GM12874 (cell line): ENCODE measurements at regions not wholly inside any gene's neighbourhood (a gene's known extent, or its start where the extent isn't known, plus 50 kb on each side); places are given as distances from the start of the nearest gene placed in this dataset.

Experiments used
- TF ChIP-seq, protein P1 (sequence below): IDR thresholded peaks from 2 replicates; pipeline ENCODE4 v1.5.1; 2011; ENCODE audit warnings: low read depth, mild to moderate bottlenecking, control low read depth, low read length, moderate library complexity; ENCODE audit not compliant: insufficient read depth

DNA sequence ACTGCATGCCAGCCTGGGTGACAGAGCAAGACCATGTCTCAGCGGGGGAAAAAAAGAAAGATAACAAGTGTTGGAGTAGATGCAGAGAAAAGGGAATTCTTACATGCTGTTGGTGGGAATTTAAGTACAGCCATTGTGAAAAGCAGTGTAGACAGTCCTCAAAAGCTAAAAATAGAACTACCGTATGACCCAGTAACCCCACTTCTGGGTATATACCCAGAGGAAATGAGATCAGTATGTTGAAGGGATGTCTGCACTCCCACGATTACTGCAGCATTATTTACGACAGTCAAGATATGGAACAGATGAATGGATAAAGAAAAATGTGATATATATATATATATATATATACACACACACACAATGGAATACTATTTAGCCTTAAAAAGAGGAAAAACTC lies 225.3 kb upstream of the SLC24A2 start:
- TF ChIP-seq, protein P1, sequence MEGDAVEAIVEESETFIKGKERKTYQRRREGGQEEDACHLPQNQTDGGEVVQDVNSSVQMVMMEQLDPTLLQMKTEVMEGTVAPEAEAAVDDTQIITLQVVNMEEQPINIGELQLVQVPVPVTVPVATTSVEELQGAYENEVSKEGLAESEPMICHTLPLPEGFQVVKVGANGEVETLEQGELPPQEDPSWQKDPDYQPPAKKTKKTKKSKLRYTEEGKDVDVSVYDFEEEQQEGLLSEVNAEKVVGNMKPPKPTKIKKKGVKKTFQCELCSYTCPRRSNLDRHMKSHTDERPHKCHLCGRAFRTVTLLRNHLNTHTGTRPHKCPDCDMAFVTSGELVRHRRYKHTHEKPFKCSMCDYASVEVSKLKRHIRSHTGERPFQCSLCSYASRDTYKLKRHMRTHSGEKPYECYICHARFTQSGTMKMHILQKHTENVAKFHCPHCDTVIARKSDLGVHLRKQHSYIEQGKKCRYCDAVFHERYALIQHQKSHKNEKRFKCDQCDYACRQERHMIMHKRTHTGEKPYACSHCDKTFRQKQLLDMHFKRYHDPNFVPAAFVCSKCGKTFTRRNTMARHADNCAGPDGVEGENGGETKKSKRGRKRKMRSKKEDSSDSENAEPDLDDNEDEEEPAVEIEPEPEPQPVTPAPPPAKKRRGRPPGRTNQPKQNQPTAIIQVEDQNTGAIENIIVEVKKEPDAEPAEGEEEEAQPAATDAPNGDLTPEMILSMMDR, result no peak

DNA sequence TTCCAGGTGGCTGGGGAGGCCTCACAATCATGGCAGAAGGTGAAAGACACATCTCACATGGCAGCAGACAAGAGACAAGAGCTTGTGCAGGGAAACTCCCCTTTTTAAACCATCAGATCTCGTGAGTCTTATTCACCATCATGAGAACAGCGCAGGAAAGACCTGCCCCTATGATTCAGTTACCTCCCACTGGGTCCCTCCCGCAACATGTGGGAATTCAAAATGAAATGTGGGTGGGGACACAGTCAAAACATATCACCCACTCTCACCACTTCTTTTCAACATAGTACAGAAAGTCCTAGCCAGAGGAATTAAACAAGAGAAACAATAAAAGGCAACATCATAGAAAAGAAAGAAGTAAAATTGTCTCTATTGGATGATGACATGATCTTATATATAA lies 223.4 kb upstream of the SLC24A2 start:
- TF ChIP-seq, protein P1, result no peak

DNA sequence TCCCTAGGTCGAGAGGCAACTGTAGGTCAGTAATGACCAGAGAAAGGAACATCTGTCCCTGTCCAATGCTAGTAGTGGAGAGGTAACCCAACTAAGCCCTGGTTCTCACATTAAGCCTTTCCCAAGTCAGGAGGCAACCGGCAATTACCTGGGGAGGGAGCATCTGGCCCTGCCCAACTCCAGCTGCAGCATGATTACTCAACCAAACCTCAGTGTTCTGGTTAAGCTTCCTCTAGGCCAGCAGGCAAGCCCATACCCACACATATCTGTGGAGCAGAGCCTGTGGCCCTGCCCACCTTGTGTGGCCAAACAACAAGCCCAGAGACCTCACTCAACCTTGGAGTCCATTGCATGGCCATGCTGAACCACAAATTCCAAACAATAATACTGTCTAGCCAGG lies 220.8 kb upstream of the SLC24A2 start:
- TF ChIP-seq, protein P1, result no peak

DNA sequence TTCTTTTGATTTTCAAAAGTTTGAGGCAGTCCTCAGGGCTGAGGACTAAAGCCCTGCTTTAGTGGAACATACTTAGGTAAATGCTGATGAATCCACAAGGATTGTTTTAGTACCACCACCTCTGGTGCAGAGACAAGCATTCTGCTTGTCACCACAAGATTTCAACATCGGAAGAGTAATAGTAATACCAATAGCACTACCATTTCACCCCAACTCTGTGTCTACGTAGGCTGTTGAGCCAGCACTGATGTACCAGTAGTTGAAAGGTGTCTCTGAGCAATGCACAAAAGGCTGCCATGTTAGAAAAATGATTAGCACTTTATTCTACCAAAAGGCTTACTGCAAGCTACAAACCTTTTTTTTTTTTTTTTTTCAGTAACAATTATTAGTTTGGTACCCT lies 213.2 kb upstream of the SLC24A2 start:
- TF ChIP-seq, protein P1, result no peak

DNA sequence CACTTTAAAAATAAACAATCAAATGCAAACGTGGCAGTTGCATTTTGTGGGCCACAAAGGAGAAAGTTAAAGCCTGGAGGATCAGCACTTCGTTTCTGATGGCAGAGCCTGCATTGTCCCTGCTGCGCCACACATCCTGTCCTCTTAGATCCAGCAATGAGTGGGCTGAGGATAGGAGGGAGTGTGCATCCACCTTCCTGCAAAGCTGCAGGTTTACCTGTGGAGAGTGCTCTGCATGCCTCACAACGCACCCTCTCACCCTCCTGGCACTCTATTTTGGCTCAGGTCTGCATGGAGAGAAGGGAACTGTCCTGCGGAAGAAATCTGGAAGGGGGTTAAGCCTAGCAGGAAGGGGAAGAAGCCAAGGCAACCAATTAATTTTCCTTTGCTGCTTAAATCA lies 212.2 kb upstream of the SLC24A2 start:
- TF ChIP-seq, protein P1, result no peak

DNA sequence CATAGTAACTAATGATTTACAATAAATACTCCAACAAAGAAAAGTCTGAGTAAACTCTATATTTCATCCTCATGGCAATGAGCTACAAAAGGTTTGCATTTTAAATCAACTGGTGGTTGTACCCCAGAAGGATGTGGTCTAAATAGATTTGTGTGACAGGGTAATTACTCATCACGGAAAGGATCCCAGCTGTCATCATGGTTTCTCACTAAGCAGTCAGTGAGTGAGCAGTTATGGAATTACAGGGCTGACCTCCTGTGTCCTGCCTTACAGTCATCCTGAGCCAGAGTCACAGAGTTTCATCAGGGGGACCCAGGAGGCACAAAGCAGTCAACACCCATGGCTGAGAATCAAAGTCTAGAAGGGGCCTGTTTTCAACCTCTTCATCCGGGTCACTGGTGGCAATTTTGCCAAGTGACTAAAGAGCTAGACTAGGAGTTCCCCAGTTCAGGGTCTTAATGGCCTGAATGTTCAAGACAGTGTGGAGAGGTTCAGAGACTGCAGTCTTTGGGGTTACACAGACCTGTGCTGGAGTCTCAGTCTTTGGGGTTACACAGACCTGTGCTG lies 210.7 kb upstream of the SLC24A2 start:
- TF ChIP-seq, protein P1, result no peak

DNA sequence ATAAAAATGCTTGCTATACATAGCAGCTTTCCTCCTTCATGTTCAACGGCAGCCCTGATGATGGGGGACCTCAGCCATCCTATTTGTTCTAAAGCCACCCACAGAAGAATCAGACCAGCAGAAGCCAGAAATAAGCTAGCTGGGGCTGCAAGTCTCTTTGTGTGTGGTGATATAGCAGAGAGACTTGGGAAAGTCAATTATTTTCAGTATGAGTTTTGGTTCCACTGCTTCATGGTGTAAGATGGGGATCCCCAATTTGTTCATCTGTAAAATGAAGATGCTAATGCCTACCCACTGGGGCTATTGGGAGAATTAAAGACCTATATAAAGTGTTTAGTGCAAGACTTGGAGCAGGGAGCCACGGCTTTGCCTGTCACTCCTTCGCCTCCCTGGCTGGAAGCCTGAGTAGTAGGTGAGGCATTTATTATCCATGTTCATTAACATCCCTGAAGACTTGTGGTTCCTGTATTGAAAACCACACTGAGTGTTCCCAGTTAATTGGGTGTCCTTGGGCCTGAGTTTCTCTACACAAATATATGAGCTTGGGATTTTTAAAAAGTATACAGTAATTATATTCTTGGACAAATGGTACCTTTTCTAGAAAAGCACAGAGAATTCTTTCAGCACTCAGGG lies 210.1 kb upstream of the SLC24A2 start:
- TF ChIP-seq, protein P1, result no peak

DNA sequence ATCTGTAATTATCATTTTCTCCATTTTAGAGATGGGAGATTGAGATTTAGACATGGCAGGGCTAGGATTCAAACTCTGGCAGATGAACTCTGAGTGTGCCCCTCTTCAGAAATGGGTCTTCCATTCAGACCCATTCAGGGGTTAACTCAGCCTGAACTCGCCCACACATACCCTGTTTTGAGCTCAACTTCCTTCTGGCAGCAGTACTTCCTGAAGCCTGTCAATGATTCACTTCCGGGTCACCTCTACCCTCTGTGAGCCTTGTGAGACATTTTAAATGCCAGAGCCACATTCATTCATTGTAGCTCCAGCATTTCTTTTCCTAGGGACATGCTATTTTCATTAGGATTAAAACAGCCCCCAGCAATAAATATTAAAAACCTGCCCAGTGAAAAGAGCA lies 209.3 kb upstream of the SLC24A2 start:
- TF ChIP-seq, protein P1, result no peak
